PC-3 (cell line): ENCODE measurements at regions not wholly inside any gene's neighbourhood (a gene's known extent, or its start where the extent isn't known, plus 50 kb on each side); places are given as distances from the start of the nearest gene placed in this dataset.

Source experiments
- ATAC-seq: fragments of 200-7000 bp; cut with Tn5 transposase; 2 replicates; pipeline ENCODE4 v1.9.1; 2020; ENCODE audit warnings: mild to moderate bottlenecking, moderate library complexity
- BruUV-seq: library from RNA; stranded (reverse); fragments of 400-500 nt; replicated peaks from 2 replicates; lab custom pipeline; 2021; lab: Mats Ljungman, UMichigan
- CTCF ChIA-PET: fragments of 300-600 bp; sonication (Branson Sonifier 250); formaldehyde crosslinking; loops from one replicate; lab custom pipeline; 2022; ENCODE audit warnings: antibody characterized with exemption; lab: Charles Lee
- POLR2A ChIA-PET: fragments of 300-600 bp; sonication (Branson Sonifier 250); formaldehyde crosslinking; loops from one replicate; lab custom pipeline; 2022; ENCODE audit warnings: antibody characterized with exemption; ENCODE audit not compliant: unreplicated experiment; lab: Charles Lee
- DNase-seq: peaks from one replicate; pipeline ENCODE4 v3.0.0-alpha.2; 2015
- H2AFZ ChIP-seq: fragments of 300-600 bp; sonication (generic); 2 replicates; pipeline ENCODE4 v1.6.0; 2016; ENCODE audit warnings: antibody characterized with exemption, low read length
- H3F3A ChIP-seq: fragments of 300-600 bp; sonication (generic); one replicate; pipeline ENCODE4 v1.6.0; 2017; ENCODE audit warnings: antibody characterized with exemption, low read length, control low read depth, mild to moderate bottlenecking; ENCODE audit not compliant: unreplicated experiment
- H3K27ac ChIP-seq: fragments of 300-600 bp; sonication (generic); 2 replicates; pipeline ENCODE4 v1.5.1; 2016; ENCODE audit warnings: mild to moderate bottlenecking, low read length
- H3K27me3 ChIP-seq: fragments of 300-600 bp; sonication (generic); 2 replicates; pipeline ENCODE4 v1.6.1; 2016; ENCODE audit warnings: low read length, mixed read lengths
- H3K36me3 ChIP-seq: fragments of 300-600 bp; sonication (generic); 2 replicates; pipeline ENCODE4 v1.6.1; 2016; ENCODE audit warnings: low read depth, mixed run types, low read length, mixed read lengths
- H3K4me1 ChIP-seq: fragments of 300-600 bp; sonication (generic); 2 replicates; pipeline ENCODE4 v1.5.1; 2016; ENCODE audit warnings: low read length; ENCODE audit not compliant: insufficient read depth
- H3K4me2 ChIP-seq: fragments of 300-600 bp; sonication (generic); 2 replicates; pipeline ENCODE4 v1.6.0; 2016; ENCODE audit warnings: low read length
- H3K4me3 ChIP-seq: fragments of 300-600 bp; sonication (generic); 2 replicates; pipeline ENCODE4 v1.5.1; 2016; ENCODE audit warnings: mild to moderate bottlenecking, low read length, mixed read lengths
- H3K79me2 ChIP-seq: fragments of 300-600 bp; sonication (generic); 2 replicates; pipeline ENCODE4 v1.6.1; 2017; ENCODE audit warnings: low read length, mixed read lengths
- H3K9ac ChIP-seq: fragments of 300-600 bp; sonication (generic); 2 replicates; pipeline ENCODE4 v1.6.0; 2016; ENCODE audit warnings: mild to moderate bottlenecking, low read length
- H3K9me2 ChIP-seq: fragments of 300-600 bp; sonication (generic); replicated peaks from 2 replicates; pipeline ENCODE4 v1.6.1; 2016; ENCODE audit warnings: mixed run types, low read length, mixed read lengths
- H3K9me3 ChIP-seq: fragments of 300-600 bp; sonication (generic); 2 replicates; pipeline ENCODE4 v1.6.1; 2016; ENCODE audit warnings: low read length, mixed read lengths
- H4K20me1 ChIP-seq: fragments of 300-600 bp; sonication (generic); 2 replicates; pipeline ENCODE4 v1.6.1; 2016; ENCODE audit warnings: low read length, mixed read lengths
- CTCF ChIP-seq: fragments of 300-600 bp; sonication (generic); conservative IDR thresholded peaks from 2 replicates; pipeline ENCODE4 v1.5.1; 2017; ENCODE audit warnings: antibody characterized with exemption, low read depth, mild to moderate bottlenecking, low read length
- EZH2 ChIP-seq: fragments of 300-600 bp; sonication (generic); IDR thresholded peaks from one replicate; pipeline ENCODE4 v1.6.1; 2017; ENCODE audit warnings: antibody characterized with exemption, mild to moderate bottlenecking, low read length; ENCODE audit not compliant: unreplicated experiment
- EZH2phosphoT487 ChIP-seq: fragments of 300-600 bp; sonication (generic); IDR thresholded peaks from 2 replicates; pipeline ENCODE4 v1.6.1; 2018; ENCODE audit warnings: mild to moderate bottlenecking, antibody characterized with exemption, low read length, borderline replicate concordance
- intact Hi-C: fragments of 100-400 bp; cut with micrococcal nuclease; formaldehyde crosslinking; loops from 2 replicates; pipeline ENCODE4 v1.9.0; 2023

GRCh38 chr6:87908978-87909811, 138.4 kb upstream of the SPACA1 start:
- Histone ChIP-seq H3K79me2 (no peaks in the 10 kb centered on the region), H3K4me3 (no peak overlapping the region), H3K4me1 (no peaks in the 10 kb centered on the region), H3K9me2 (no peaks in the 10 kb centered on the region), H3K27ac (no peak overlapping the region), H3K27me3 (peaks cover 3% of the 10 kb centered on the region; the same call in 1 of the 2 replicates), H3K9ac (no peak overlapping the region), H3K4me2 (no peak overlapping the region), H3F3A (no peaks in the 10 kb centered on the region), H4K20me1 (no peaks in the 10 kb centered on the region), H3K9me3 (no peaks in the 10 kb centered on the region), H2AFZ (no peak overlapping the region), H3K36me3 (no peaks in the 10 kb centered on the region)
- BruUV-seq: no TSS peak
- DNase-seq (no peak), ATAC-seq (no peak)
- POLR2A ChIA-PET: interaction anchor here (0.6 kb wide), 1 partner anchor 12 kb away, joined by 3 read pairs; no protein-coding TSS in a partner anchor
- CTCF ChIA-PET: no interaction called here
- intact Hi-C loops: no loop called here
- no peak for TF ChIP-seq EZH2phosphoT487
- no peak for TF ChIP-seq CTCF
- no peak for TF ChIP-seq EZH2

- Histone ChIP-seq H2AFZ (no peak overlapping the region), H3F3A (no peaks in the 10 kb centered on the region), H3K27me3 (peaks cover 3% of the 10 kb centered on the region; the same call in 1 of the 2 replicates), H4K20me1 (no peaks in the 10 kb centered on the region), H3K9me2 (no peaks in the 10 kb centered on the region), H3K36me3 (no peaks in the 10 kb centered on the region), H3K9me3 (no peaks in the 10 kb centered on the region), H3K27ac (no peak overlapping the region), H3K79me2 (no peaks in the 10 kb centered on the region), H3K9ac (no peak overlapping the region), H3K4me3 (no peak overlapping the region), H3K4me1 (no peaks in the 10 kb centered on the region), H3K4me2 (no peak overlapping the region)
- POLR2A ChIA-PET: no interaction called here
- DNase-seq (no peak), ATAC-seq (no peak)
- CTCF ChIA-PET: no interaction called here
- no peak for TF ChIP-seq EZH2phosphoT487
- no peak for TF ChIP-seq CTCF
- TF ChIP-seq EZH2: no peak
- intact Hi-C loops: no loop called here
- BruUV-seq: no TSS peak
These were observed 140.1 kb upstream of the SPACA1 start for GRCh38 chr6:87907521-87907920.

GRCh38 chr6:87905101-87905641, 142.5 kb upstream of the SPACA1 start:
- intact Hi-C loops: no loop called here
- Histone ChIP-seq H3K79me2 (no peaks in the 10 kb centered on the region), H3K9me3 (no peaks in the 10 kb centered on the region), H3K27ac (no peak overlapping the region), H2AFZ (no peak overlapping the region), H3K27me3 (0 out of 2 replicates have a peak, but pooled peaks cover 3% of the 10 kb centered on the region), H3K36me3 (no peaks in the 10 kb centered on the region), H3K9me2 (no peaks in the 10 kb centered on the region), H3K4me1 (no peaks in the 10 kb centered on the region), H4K20me1 (no peaks in the 10 kb centered on the region), H3K4me2 (no peak overlapping the region), H3K9ac (no peak overlapping the region), H3K4me3 (no peak overlapping the region), H3F3A (no peaks in the 10 kb centered on the region)
- ATAC-seq: no peak
- ChIA-PET CTCF (no interaction called here), POLR2A (no interaction called here)
- BruUV-seq: no TSS peak
- TF ChIP-seq CTCF: no peak
- no peak for TF ChIP-seq EZH2phosphoT487
- TF ChIP-seq EZH2: no peak
- no peak for DNase-seq
